Neural cell (in vitro differentiated cells): ENCODE measurements at regions not wholly inside any gene's neighbourhood (a gene's known extent, or its start where the extent isn't known, plus 50 kb on each side); places are given as distances from the start of the nearest gene placed in this dataset.

Experiments used
- CTCF ChIP-seq: fragments of 450-650 bp; IDR thresholded peaks from 2 replicates; pipeline ENCODE4 v1.5.1; 2014; ENCODE audit warnings: antibody characterized with exemption, mild to moderate bottlenecking, moderate library complexity; ENCODE audit not compliant: poor library complexity, severe bottlenecking
- EZH2 ChIP-seq: fragments of 200-600, 300-800 bp; shearing (Covaris generic), sonication (generic); IDR thresholded peaks from 2 replicates; pipeline ENCODE4 v1.6.1; 2014; ENCODE audit warnings: antibody characterized with exemption, low read length, borderline replicate concordance, mild to moderate bottlenecking; ENCODE audit not compliant: insufficient read depth, poor library complexity, severe bottlenecking
- POLR2AphosphoS5 ChIP-seq: IDR thresholded peaks from 2 replicates; pipeline ENCODE4 v1.6.1; 2012
- RAD21 ChIP-seq: fragments of 450-650 bp; conservative IDR thresholded peaks from 2 replicates; pipeline ENCODE4 v1.6.1; 2014; ENCODE audit warnings: antibody characterized with exemption, mild to moderate bottlenecking, moderate library complexity
- REST ChIP-seq: IDR thresholded peaks from 2 replicates; pipeline ENCODE4 v1.6.1; 2012; ENCODE audit warnings: borderline replicate concordance

GRCh38 chr9:81250606-81251005 lies 438.7 kb downstream of the TLE1 start:
- TF ChIP-seq RAD21: no peak
- no peak for TF ChIP-seq CTCF
- TF ChIP-seq POLR2AphosphoS5: no peak
- no peak for TF ChIP-seq EZH2
- no peak for TF ChIP-seq REST
